OCI-LY3 (cell line): ENCODE measurements at regions not wholly inside any gene's neighbourhood (a gene's known extent, or its start where the extent isn't known, plus 50 kb on each side); places are given as distances from the start of the nearest gene placed in this dataset.

ENCODE experiments used
- EZH2phosphoT487 ChIP-seq: fragments of 200-600 bp; shearing (Covaris generic); IDR thresholded peaks from 2 replicates; pipeline ENCODE4 v1.6.1; 2018; ENCODE audit warnings: antibody characterized with exemption, mixed run types, low read depth
- TF ChIP-seq, protein P1 (sequence below): fragments of 200-600, 300-600 bp; sonication (generic); IDR thresholded peaks from 2 replicates; pipeline ENCODE4 v1.5.1; 2014; ENCODE audit warnings: antibody characterized with exemption, low read length, low read depth

DNA sequence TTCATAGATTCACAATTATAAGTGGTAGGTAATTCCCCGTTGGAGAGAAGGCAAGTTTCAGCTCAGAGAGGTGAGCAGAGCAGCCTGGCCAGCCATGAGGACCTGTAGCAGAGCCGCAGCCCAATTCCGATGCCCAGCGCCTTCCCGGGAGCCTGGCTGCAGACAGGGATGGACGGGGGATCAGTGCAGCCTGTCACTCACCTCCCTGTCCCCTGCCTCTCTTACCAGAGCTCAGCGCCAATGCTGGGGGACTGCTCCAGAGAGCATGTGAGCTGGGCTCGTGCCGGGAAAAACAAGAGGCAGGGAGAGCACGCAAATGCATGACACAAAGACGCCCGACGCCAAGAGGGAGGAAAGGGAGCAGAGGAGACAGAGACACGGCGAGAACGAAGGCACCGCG is 231.9 kb downstream of the BCL11B start:
- TF ChIP-seq, protein P1, sequence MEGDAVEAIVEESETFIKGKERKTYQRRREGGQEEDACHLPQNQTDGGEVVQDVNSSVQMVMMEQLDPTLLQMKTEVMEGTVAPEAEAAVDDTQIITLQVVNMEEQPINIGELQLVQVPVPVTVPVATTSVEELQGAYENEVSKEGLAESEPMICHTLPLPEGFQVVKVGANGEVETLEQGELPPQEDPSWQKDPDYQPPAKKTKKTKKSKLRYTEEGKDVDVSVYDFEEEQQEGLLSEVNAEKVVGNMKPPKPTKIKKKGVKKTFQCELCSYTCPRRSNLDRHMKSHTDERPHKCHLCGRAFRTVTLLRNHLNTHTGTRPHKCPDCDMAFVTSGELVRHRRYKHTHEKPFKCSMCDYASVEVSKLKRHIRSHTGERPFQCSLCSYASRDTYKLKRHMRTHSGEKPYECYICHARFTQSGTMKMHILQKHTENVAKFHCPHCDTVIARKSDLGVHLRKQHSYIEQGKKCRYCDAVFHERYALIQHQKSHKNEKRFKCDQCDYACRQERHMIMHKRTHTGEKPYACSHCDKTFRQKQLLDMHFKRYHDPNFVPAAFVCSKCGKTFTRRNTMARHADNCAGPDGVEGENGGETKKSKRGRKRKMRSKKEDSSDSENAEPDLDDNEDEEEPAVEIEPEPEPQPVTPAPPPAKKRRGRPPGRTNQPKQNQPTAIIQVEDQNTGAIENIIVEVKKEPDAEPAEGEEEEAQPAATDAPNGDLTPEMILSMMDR: no peak
- TF ChIP-seq EZH2phosphoT487: no peak
